Activated B cell treated with CpG ODN at 0.5 μM for 24 hours (primary cell): ENCODE measurements at regions not wholly inside any gene's neighbourhood (a gene's known extent, or its start where the extent isn't known, plus 50 kb on each side); places are given as distances from the start of the nearest gene placed in this dataset.

Source experiments
- ATAC-seq: fragments of 200-7000 bp; cut with Tn5 transposase; one replicate; pipeline ENCODE4 v1.10.0; 2021; ENCODE audit warnings: low read depth, mild to moderate bottlenecking, moderate library complexity
- CTCF ChIA-PET: fragments of 350-600 bp; sonication (Branson Sonifier 250); formaldehyde crosslinking; loops from one replicate; lab custom pipeline; 2021; ENCODE audit warnings: antibody characterized with exemption; lab: Charles Lee
- POLR2A ChIA-PET: fragments of 350-600 bp; sonication (Branson Sonifier 250); formaldehyde crosslinking; loops from one replicate; lab custom pipeline; 2021; ENCODE audit warnings: antibody characterized with exemption; lab: Charles Lee
- DNase-seq: peaks from one replicate; pipeline ENCODE4 v3.0.0; 2022
- H3K27ac Mint-ChIP-seq: one replicate; pipeline ENCODE4 v1.8.0; 2020; ENCODE audit warnings: mixed read lengths
- H3K27me3 Mint-ChIP-seq: one replicate; pipeline ENCODE4 v1.8.0; 2021; ENCODE audit warnings: mixed read lengths
- H3K36me3 Mint-ChIP-seq: one replicate; pipeline ENCODE4 v1.8.0; 2021; ENCODE audit warnings: low read depth, mixed read lengths
- H3K4me1 Mint-ChIP-seq: one replicate; pipeline ENCODE4 v1.8.0; 2021; ENCODE audit warnings: mixed read lengths
- H3K4me3 Mint-ChIP-seq: one replicate; pipeline ENCODE4 v1.8.0; 2020; ENCODE audit warnings: mild to moderate bottlenecking, mixed read lengths
- H3K9me3 Mint-ChIP-seq: one replicate; pipeline ENCODE4 v1.8.0; 2020; ENCODE audit warnings: mixed read lengths
- CTCF ChIP-seq: fragments of 200-600 bp; IDR thresholded peaks from one replicate; pipeline ENCODE4 v1.8.0; 2022; ENCODE audit warnings: antibody characterized with exemption, mild to moderate bottlenecking
- intact Hi-C: fragments of 100-400 bp; cut with micrococcal nuclease; formaldehyde crosslinking; loops from one replicate; pipeline ENCODE4 v1.15.1; 2024

GRCh38 chr5:82329393-82329792 lies 51.2 kb upstream of the RPS23 start:
- ChIA-PET POLR2A (no interaction called here), CTCF (interaction anchor here (0.6 kb wide), 1 partner anchor 14 kb away, joined by 4 read pairs; no protein-coding TSS in a partner anchor)
- no peak for TF ChIP-seq CTCF
- ATAC-seq (no peak), DNase-seq (no peak)
- no peak overlapping the region for H3K27ac Mint-ChIP-seq
- intact Hi-C loops: no loop called here
- peaks cover 6% of the 10 kb centered on the region for H3K9me3 Mint-ChIP-seq
- H3K4me1 Mint-ChIP-seq: no peaks in the 10 kb centered on the region
- H3K36me3 Mint-ChIP-seq: no peaks in the 10 kb centered on the region
- H3K4me3 Mint-ChIP-seq: no peak overlapping the region
- H3K27me3 Mint-ChIP-seq: no peaks in the 10 kb centered on the region
